Left cardiac atrium (tissue), 4 donors: ENCODE measurements at regions not wholly inside any gene's neighbourhood (a gene's known extent, or its start where the extent isn't known, plus 50 kb on each side); places are given as distances from the start of the nearest gene placed in this dataset.

ENCODE experiments used
- ATAC-seq, 2 donors: fragments of 200-7000 bp; cut with Tn5 transposase; one replicate each; pipeline ENCODE4 v1.9.1; 2020; ENCODE audit warnings: mild to moderate bottlenecking in 2 of 2, moderate library complexity in 2 of 2
- DNase-seq: peaks from one replicate; pipeline ENCODE4 v3.0.0-alpha.2; 2020
- intact Hi-C, 2 donors: fragments of 100-400 bp; cut with DNase I; formaldehyde crosslinking; loops; one replicate each; pipeline versions ENCODE4 v1.14.1 to v1.15.1; 2022 to 2023
- donor health status: DM: no; HTN: yes; CAD: no.
- donor health status: DM: no; HTN: yes; CAD: no; lungs with severe emphysema.
- donor health status: DM: yes; HTN: yes; CAD: no.
- donor health status: Dilated cardiomyopathy.

DNA sequence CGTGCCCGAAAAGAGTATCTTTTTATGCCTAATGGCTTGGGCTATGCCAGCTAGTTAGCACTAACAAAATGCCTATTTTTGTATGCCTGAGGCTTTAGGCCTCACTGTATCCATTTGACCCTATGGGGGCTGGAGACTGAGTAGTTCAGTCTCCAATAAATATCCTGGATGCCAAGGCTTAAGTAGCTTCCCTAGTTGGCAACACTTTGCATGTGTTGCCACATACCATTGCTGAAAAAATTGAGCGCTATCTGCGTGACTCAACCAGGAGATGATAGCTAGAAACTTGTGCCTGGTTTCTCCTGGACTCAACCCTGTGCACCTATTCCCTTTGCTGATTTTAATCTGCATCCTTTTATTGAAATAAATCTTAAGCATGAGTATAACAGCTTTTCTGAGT lies 58.4 kb upstream of the ATP2C1 start:
- ATAC-seq (peak; percentile 84 to 95), DNase-seq (no peak)
- intact Hi-C loops: no loop called here

DNA sequence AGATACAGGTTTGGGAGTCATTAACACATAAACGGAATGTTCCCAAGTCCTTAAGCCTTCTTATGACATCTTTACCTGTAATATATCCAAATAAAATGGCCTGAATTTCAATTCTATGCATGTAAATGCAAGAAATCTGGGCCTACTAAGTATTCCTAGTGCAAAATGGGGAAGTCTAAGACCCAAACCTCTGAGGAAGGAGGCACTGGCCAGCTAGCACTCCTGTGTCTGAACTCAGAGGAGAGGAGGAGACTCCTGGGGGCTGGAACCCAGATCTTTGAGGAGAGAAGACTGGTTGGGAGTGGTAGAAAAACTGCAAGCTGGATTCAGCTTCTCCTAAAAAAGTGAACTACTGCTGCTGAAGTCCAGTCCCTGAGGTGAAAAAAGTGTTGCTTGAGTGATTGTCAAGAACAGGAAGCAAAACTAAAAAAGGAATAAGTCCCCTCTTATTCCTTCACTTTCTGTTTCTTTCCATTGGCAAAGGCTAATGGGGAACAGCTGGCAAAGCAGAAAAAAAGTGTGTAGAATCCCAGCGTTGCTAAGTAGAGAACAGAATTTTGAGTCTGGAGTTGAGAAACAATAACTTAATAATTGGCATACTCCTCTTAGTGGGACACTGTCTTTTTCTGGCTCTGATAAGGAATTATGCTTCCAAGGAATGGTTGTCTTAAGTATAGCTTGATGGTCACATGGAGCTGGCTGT lies 54.8 kb upstream of the ATP2C1 start:
- ATAC-seq (no peak), DNase-seq (no peak)
- intact Hi-C loops: no loop called here

DNA sequence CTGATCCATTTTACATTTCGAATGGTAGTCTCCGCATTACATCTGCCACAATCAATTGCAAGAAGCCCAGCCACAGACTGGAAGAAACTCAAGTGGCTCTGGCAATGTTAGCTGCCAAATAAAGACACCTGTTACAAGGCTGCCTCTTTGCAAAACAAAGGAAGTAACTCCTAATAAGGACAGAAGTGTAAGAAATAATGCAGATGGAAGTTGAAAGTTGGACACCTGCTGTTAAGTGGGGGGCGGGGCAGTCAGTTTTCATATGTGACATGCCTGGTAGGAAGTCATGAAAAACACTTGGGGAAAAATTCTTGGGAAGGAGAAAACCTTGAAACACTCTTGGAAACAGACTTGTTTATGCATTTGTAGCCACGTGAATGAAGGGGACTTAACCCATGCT lies 54.1 kb upstream of the ATP2C1 start:
- ATAC-seq (no peak), DNase-seq (no peak)
- intact Hi-C loops: no loop called here

DNA sequence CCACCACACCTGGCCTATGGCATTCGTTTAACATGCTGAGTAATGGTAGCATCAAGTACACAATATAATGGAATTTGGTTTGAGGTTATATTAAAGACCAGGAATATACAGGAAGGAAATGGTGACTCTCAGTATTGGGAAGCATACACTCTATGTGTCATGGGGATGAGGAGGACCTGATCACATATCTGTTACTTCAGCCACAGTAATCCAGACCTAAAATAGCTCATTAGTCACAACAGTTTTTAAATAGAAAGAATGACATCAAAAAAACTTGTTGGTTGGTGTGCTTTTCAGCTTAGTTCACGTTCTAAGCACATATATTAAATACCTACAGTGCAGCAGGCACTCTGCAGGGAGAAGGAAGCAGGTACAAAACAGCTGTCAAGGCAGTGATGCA lies 52.5 kb upstream of the ATP2C1 start:
- intact Hi-C loops: no loop called here
- ATAC-seq: peak; percentile 62 to 68
- DNase-seq: no peak

DNA sequence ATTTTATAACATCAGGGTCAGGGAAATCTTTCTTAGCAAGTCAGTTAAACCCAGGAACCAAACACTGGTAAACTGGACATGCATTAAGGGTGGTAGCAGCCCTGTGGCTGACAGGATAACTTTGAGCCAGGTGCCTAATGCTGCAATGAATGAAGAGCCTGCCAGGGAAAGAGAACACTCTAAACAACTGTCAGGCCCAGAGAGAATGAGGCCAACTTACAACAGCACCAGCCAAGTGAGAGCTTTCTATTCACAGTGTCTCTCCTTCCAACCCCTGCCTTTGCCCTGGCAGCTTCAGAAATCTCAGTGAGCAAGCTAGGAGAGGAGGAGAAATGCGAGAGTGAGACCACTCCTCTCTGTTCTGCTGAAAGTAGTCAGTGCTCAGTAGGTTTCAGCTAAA lies 50.4 kb upstream of the ATP2C1 start:
- peak; percentile 68 to 75 for ATAC-seq
- intact Hi-C loops: no loop called here
- no peak for DNase-seq
